ENCODE measurements at regions not wholly inside any gene's neighbourhood (a gene's known extent, or its start where the extent isn't known, plus 50 kb on each side); places are given as distances from the start of the nearest gene placed in this dataset.
"Not testable (repeated sequence)": the region's sequence is repeated elsewhere in the genome, so short reads cannot be mapped to it uniquely, and the experiment has no call there.

- not testable (repeated sequence) for H3K9ac ChIP-seq (ENCODE audit: insufficient read depth in 1 of 2, low read length in 2 of 2); H3K27me3 ChIP-seq (ENCODE audit: control insufficient read depth in 3 of 3, insufficient read depth in 3 of 3, low read length in 2 of 3); ATAC-seq (ENCODE audit: insufficient read depth, low FRiP score); H3K9me3 ChIP-seq (ENCODE audit: control insufficient read depth in 4 of 4, insufficient read depth in 3 of 4, low read length in 3 of 4); H3K27ac ChIP-seq (ENCODE audit: low read depth in 1 of 2, low read length in 1 of 2); H3K4me1 ChIP-seq (ENCODE audit: control insufficient read depth in 5 of 5, insufficient read depth in 5 of 5, low read length in 5 of 5); H3K36me3 ChIP-seq (ENCODE audit: control insufficient read depth in 4 of 4, insufficient read depth in 4 of 4, low read length in 4 of 4); H3K4me3 ChIP-seq; DNase-seq
- WGBS, 2 donors: 90 to 94% methylated on average over 5 of the region's 5 CpGs
These were observed 179.7 kb upstream of the TRPC7 start for GRCh38 chr5:136545031-136545430.

GRCh38 chr5:136538534-136538933 lies 173.2 kb upstream of the TRPC7 start:
- Histone ChIP-seq H3K4me1 (ENCODE audit: control insufficient read depth in 5 of 5, insufficient read depth in 5 of 5, low read length in 5 of 5) (no peaks in the 10 kb centered on the region), H3K27ac (ENCODE audit: low read depth in 1 of 2, low read length in 1 of 2) (no peak overlapping the region), H3K27me3 (ENCODE audit: control insufficient read depth in 3 of 3, insufficient read depth in 3 of 3, low read length in 2 of 3) (no peaks in the 10 kb centered on the region), H3K9me3 (ENCODE audit: control insufficient read depth in 4 of 4, insufficient read depth in 3 of 4, low read length in 3 of 4) (no peaks in the 10 kb centered on the region), H3K9ac (ENCODE audit: insufficient read depth in 1 of 2, low read length in 2 of 2) (no peak overlapping the region), H3K36me3 (ENCODE audit: control insufficient read depth in 4 of 4, insufficient read depth in 4 of 4, low read length in 4 of 4) (no peaks in the 10 kb centered on the region), H3K4me3 (no peak overlapping the region)
- no peak for DNase-seq
- WGBS, 2 donors: 86 to 87% methylated on average over 2 of the region's 2 CpGs
- TF ChIP-seq, protein P1, sequence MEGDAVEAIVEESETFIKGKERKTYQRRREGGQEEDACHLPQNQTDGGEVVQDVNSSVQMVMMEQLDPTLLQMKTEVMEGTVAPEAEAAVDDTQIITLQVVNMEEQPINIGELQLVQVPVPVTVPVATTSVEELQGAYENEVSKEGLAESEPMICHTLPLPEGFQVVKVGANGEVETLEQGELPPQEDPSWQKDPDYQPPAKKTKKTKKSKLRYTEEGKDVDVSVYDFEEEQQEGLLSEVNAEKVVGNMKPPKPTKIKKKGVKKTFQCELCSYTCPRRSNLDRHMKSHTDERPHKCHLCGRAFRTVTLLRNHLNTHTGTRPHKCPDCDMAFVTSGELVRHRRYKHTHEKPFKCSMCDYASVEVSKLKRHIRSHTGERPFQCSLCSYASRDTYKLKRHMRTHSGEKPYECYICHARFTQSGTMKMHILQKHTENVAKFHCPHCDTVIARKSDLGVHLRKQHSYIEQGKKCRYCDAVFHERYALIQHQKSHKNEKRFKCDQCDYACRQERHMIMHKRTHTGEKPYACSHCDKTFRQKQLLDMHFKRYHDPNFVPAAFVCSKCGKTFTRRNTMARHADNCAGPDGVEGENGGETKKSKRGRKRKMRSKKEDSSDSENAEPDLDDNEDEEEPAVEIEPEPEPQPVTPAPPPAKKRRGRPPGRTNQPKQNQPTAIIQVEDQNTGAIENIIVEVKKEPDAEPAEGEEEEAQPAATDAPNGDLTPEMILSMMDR (IDR thresholded peaks at IDR 0.05; ENCODE audit: control extremely low read depth, extremely low read depth): no peak
- no peak for ATAC-seq (ENCODE audit: insufficient read depth, low FRiP score)

- Histone ChIP-seq H3K4me3 (no peak overlapping the region), H3K27ac (ENCODE audit: low read depth in 1 of 2, low read length in 1 of 2) (no peak overlapping the region), H3K4me1 (ENCODE audit: control insufficient read depth in 5 of 5, insufficient read depth in 5 of 5, low read length in 5 of 5) (no peaks in the 10 kb centered on the region), H3K36me3 (ENCODE audit: control insufficient read depth in 4 of 4, insufficient read depth in 4 of 4, low read length in 4 of 4) (no peaks in the 10 kb centered on the region), H3K9ac (ENCODE audit: insufficient read depth in 1 of 2, low read length in 2 of 2) (no peak overlapping the region), H3K9me3 (ENCODE audit: control insufficient read depth in 4 of 4, insufficient read depth in 3 of 4, low read length in 3 of 4) (peaks cover 0 to 1% (median 0%) of the 10 kb centered on the region in 4 donors), H3K27me3 (ENCODE audit: control insufficient read depth in 3 of 3, insufficient read depth in 3 of 3, low read length in 2 of 3) (no peaks in the 10 kb centered on the region)
- DNase-seq (no peak), ATAC-seq (ENCODE audit: insufficient read depth, low FRiP score) (no peak)
- TF ChIP-seq, protein P1 (IDR thresholded peaks at IDR 0.05; ENCODE audit: control extremely low read depth, extremely low read depth): no peak
These were observed 163.7 kb upstream of the TRPC7 start for GRCh38 chr5:136529081-136529480.

GRCh38 chr5:136528481-136529030 lies 163.2 kb upstream of the TRPC7 start:
- Histone ChIP-seq H3K27ac (ENCODE audit: low read depth in 1 of 2, low read length in 1 of 2) (no peak overlapping the region), H3K4me1 (ENCODE audit: control insufficient read depth in 5 of 5, insufficient read depth in 5 of 5, low read length in 5 of 5) (no peaks in the 10 kb centered on the region), H3K4me3 (no peak overlapping the region), H3K27me3 (ENCODE audit: control insufficient read depth in 3 of 3, insufficient read depth in 3 of 3, low read length in 2 of 3) (no peaks in the 10 kb centered on the region), H3K9ac (ENCODE audit: insufficient read depth in 1 of 2, low read length in 2 of 2) (no peak overlapping the region), H3K36me3 (ENCODE audit: control insufficient read depth in 4 of 4, insufficient read depth in 4 of 4, low read length in 4 of 4) (no peaks in the 10 kb centered on the region), H3K9me3 (ENCODE audit: control insufficient read depth in 4 of 4, insufficient read depth in 3 of 4, low read length in 3 of 4) (peaks cover 0 to 1% (median 0%) of the 10 kb centered on the region in 4 donors)
- ATAC-seq (ENCODE audit: insufficient read depth, low FRiP score): no peak
- DNase-seq: no peak
- WGBS, 2 donors: 82 to 86% methylated on average over 2 of the region's 2 CpGs
- TF ChIP-seq, protein P1 (IDR thresholded peaks at IDR 0.05; ENCODE audit: control extremely low read depth, extremely low read depth): no peak
